Stimulated activated naive CD8-positive, alpha-beta T cell treated with anti-CD3 and anti-CD28 coated beads, Interleukin-15, amount 100 ng/mL, for 72 hours (primary cell): ENCODE measurements at regions not wholly inside any gene's neighbourhood (a gene's known extent, or its start where the extent isn't known, plus 50 kb on each side); places are given as distances from the start of the nearest gene placed in this dataset.
A peak's percentile ranks its signal among the peaks of the same experiment; 100 is the strongest.
"Not testable (repeated sequence)": the region's sequence is repeated elsewhere in the genome, so short reads cannot be mapped to it uniquely, and the experiment has no call there.

Source experiments
- ATAC-seq: fragments of 150-1000 bp; cut with Tn5 transposase; 2 replicates; pipeline ENCODE4 v1.10.0; 2021; ENCODE audit warnings: mild to moderate bottlenecking, moderate library complexity
- DNase-seq, 2 donors: peaks; one replicate each; pipeline ENCODE4 v3.0.0; 2021 to 2022
- H3K27ac Mint-ChIP-seq, 2 donors: one replicate each; pipeline ENCODE4 v1.8.0; 2022; ENCODE audit warnings: mild to moderate bottlenecking in 2 of 2, mixed read lengths in 2 of 2, moderate library complexity in 2 of 2
- H3K27me3 Mint-ChIP-seq: one replicate; pipeline ENCODE4 v1.8.0; 2022; ENCODE audit warnings: mixed read lengths
- H3K4me1 Mint-ChIP-seq: one replicate; pipeline ENCODE4 v1.8.0; 2022; ENCODE audit warnings: mild to moderate bottlenecking, mixed read lengths
- H3K4me3 Mint-ChIP-seq, 2 donors: one replicate each; pipeline ENCODE4 v1.8.0; 2022; ENCODE audit warnings: mild to moderate bottlenecking in 2 of 2, mixed read lengths in 2 of 2, moderate library complexity in 1 of 2
- H3K9me3 Mint-ChIP-seq, 2 donors: one replicate each; pipeline ENCODE4 v1.8.0; 2022; ENCODE audit warnings: mixed read lengths in 2 of 2

- Mint-ChIP-seq H3K27me3 (peaks cover 29% of the 10 kb centered on the region), H3K27ac (no peak overlapping the region), H3K9me3 (no peaks in the 10 kb centered on the region), H3K4me3 (no peak overlapping the region), H3K4me1 (no peaks in the 10 kb centered on the region)
- DNase-seq: no peak
- no peak for ATAC-seq
Observed at GRCh38 chr6:28664870-28665396, 139.3 kb downstream of the GPX5 start.

- Mint-ChIP-seq H3K4me1 (peaks cover 17% of the 10 kb centered on the region), H3K9me3 (no peaks in the 10 kb centered on the region), H3K27ac (peak overlapping the region in 1 of 2 donors; percentile 90), H3K27me3 (peaks cover 67% of the 10 kb centered on the region), H3K4me3 (peak overlapping the region; percentile 86 to 89)
- ATAC-seq: no peak
- DNase-seq: no peak
Observed at GRCh38 chr6:28673417-28673786, 147.7 kb downstream of the GPX5 start.

- DNase-seq (peak; percentile 59 to 72), ATAC-seq (peak; percentile 76)
- Mint-ChIP-seq H3K9me3 (no peaks in the 10 kb centered on the region), H3K4me3 (peak overlapping the region; percentile 86 to 89), H3K4me1 (peaks cover 17% of the 10 kb centered on the region), H3K27ac (peak overlapping the region; percentile 55 to 98), H3K27me3 (peaks cover 74% of the 10 kb centered on the region)
Observed at GRCh38 chr6:28673787-28674671, 148.3 kb downstream of the GPX5 start.

GRCh38 chr6:28675600-28675999 lies 149.9 kb downstream of the GPX5 start:
- H3K27me3 Mint-ChIP-seq: peaks cover 79% of the 10 kb centered on the region
- ATAC-seq (no peak), DNase-seq (no peak)
- H3K4me3 Mint-ChIP-seq: no peak overlapping the region
- no peak overlapping the region for H3K27ac Mint-ChIP-seq
- H3K4me1 Mint-ChIP-seq: peaks cover 17% of the 10 kb centered on the region
- no peaks in the 10 kb centered on the region for H3K9me3 Mint-ChIP-seq

- H3K4me3 Mint-ChIP-seq: no peak overlapping the region
- no peak for ATAC-seq
Observed at GRCh38 chr6:28682542-28682941, 156.9 kb downstream of the GPX5 start.

GRCh38 chr6:28682956-28683685 lies 157.4 kb downstream of the GPX5 start:
- Mint-ChIP-seq H3K27me3 (peaks cover 79% of the 10 kb centered on the region), H3K4me1 (peaks cover 18% of the 10 kb centered on the region)
- not testable (repeated sequence) for ATAC-seq, H3K4me3 Mint-ChIP-seq, H3K27ac Mint-ChIP-seq, DNase-seq, H3K9me3 Mint-ChIP-seq

More at GRCh38 chr6:28682542-28682941, 156.9 kb downstream of the GPX5 start:
- Mint-ChIP-seq H3K27me3 (peaks cover 79% of the 10 kb centered on the region), H3K4me1 (peaks cover 18% of the 10 kb centered on the region), H3K9me3 (no peaks in the 10 kb centered on the region), H3K27ac (no peak overlapping the region)
- no peak for DNase-seq

GRCh38 chr6:28683945-28684538 lies 158.4 kb downstream of the GPX5 start:
- no peak overlapping the region for H3K4me3 Mint-ChIP-seq
- peaks cover 79% of the 10 kb centered on the region for H3K27me3 Mint-ChIP-seq
- no peak for DNase-seq
- H3K9me3 Mint-ChIP-seq: no peaks in the 10 kb centered on the region
- H3K27ac Mint-ChIP-seq: no peak overlapping the region
- H3K4me1 Mint-ChIP-seq: peaks cover 18% of the 10 kb centered on the region
- ATAC-seq: no peak

- not testable (repeated sequence) for DNase-seq, H3K27ac Mint-ChIP-seq, H3K4me3 Mint-ChIP-seq, ATAC-seq, H3K9me3 Mint-ChIP-seq
- peaks cover 18% of the 10 kb centered on the region for H3K4me1 Mint-ChIP-seq
- peaks cover 90% of the 10 kb centered on the region for H3K27me3 Mint-ChIP-seq
Observed at GRCh38 chr6:28685960-28686359, 160.3 kb downstream of the GPX5 start.

- peaks cover 95% of the 10 kb centered on the region for H3K27me3 Mint-ChIP-seq
- not testable (repeated sequence) for ATAC-seq, H3K27ac Mint-ChIP-seq, H3K9me3 Mint-ChIP-seq, H3K4me3 Mint-ChIP-seq
- peak; percentile 30 to 44 for DNase-seq
- peaks cover 18% of the 10 kb centered on the region for H3K4me1 Mint-ChIP-seq
Observed at GRCh38 chr6:28686446-28687027, 160.9 kb downstream of the GPX5 start.

GRCh38 chr6:28687309-28687981 lies 161.8 kb downstream of the GPX5 start:
- Mint-ChIP-seq H3K4me1 (peaks cover 18% of the 10 kb centered on the region), H3K27me3 (peaks cover 95% of the 10 kb centered on the region)
- H3K9me3 Mint-ChIP-seq, H3K27ac Mint-ChIP-seq, H3K4me3 Mint-ChIP-seq, DNase-seq, ATAC-seq: not testable (repeated sequence)

GRCh38 chr6:28691991-28692390 lies 166.3 kb downstream of the GPX5 start:
- Mint-ChIP-seq H3K4me1 (peaks cover 22% of the 10 kb centered on the region), H3K27me3 (peaks cover 95% of the 10 kb centered on the region)
- not testable (repeated sequence) for ATAC-seq, H3K4me3 Mint-ChIP-seq, DNase-seq, H3K27ac Mint-ChIP-seq, H3K9me3 Mint-ChIP-seq

GRCh38 chr6:28693033-28693750 lies 167.5 kb downstream of the GPX5 start:
- peaks cover 95% of the 10 kb centered on the region for H3K27me3 Mint-ChIP-seq
- no peak for DNase-seq
- H3K9me3 Mint-ChIP-seq: no peaks in the 10 kb centered on the region
- peak overlapping the region; percentile 68 to 73 for H3K4me3 Mint-ChIP-seq
- H3K4me1 Mint-ChIP-seq: peaks cover 22% of the 10 kb centered on the region
- no peak for ATAC-seq
- H3K27ac Mint-ChIP-seq: peak overlapping the region in 1 of 2 donors; percentile 45

- Mint-ChIP-seq H3K27me3 (peaks cover 97% of the 10 kb centered on the region), H3K4me3 (peak overlapping the region; percentile 68 to 73), H3K9me3 (no peaks in the 10 kb centered on the region), H3K4me1 (peaks cover 22% of the 10 kb centered on the region), H3K27ac (peak overlapping the region in 1 of 2 donors; percentile 20)
- ATAC-seq (no peak), DNase-seq (no peak)
Observed at GRCh38 chr6:28693751-28694443, 168.2 kb downstream of the GPX5 start.

- peaks cover 22% of the 10 kb centered on the region for H3K4me1 Mint-ChIP-seq
- no peak for DNase-seq
- no peak for ATAC-seq
- H3K9me3 Mint-ChIP-seq: no peaks in the 10 kb centered on the region
- peaks cover 100% of the 10 kb centered on the region for H3K27me3 Mint-ChIP-seq
- no peak overlapping the region for H3K27ac Mint-ChIP-seq
- H3K4me3 Mint-ChIP-seq: peak overlapping the region; percentile 8 to 54
Observed at GRCh38 chr6:28695715-28696114, 170.0 kb downstream of the GPX5 start.
